ENCODE measurements at regions not wholly inside any gene's neighbourhood (a gene's known extent, or its start where the extent isn't known, plus 50 kb on each side); places are given as distances from the start of the nearest gene placed in this dataset.

GRCh38 chr9:38192731-38193265, 123.8 kb upstream of the SHB start:
- Histone ChIP-seq H3K79me2 (ENCODE audit: low read length) (no peaks in the 10 kb centered on the region), H3K27ac (ENCODE audit: low read length) (no peak overlapping the region), H3K4me1 (ENCODE audit: low read length) (no peaks in the 10 kb centered on the region), H3K9me3 (ENCODE audit: insufficient read depth, low read length) (no peaks in the 10 kb centered on the region), H2AFZ (ENCODE audit: low read depth, low read length) (no peak overlapping the region), H3K4me3 (ENCODE audit: low read length) (no peak overlapping the region), H3K36me3 (replicated peaks; ENCODE audit: low read depth, low read length) (no peaks in the 10 kb centered on the region), H4K20me1 (ENCODE audit: insufficient read depth, low read length) (no peaks in the 10 kb centered on the region), H3K4me2 (ENCODE audit: low read length) (no peak overlapping the region), H3K27me3 (ENCODE audit: low read depth, low read length) (peaks cover 5% of the 10 kb centered on the region), H3K9ac (ENCODE audit: low read length) (no peak overlapping the region)
- no peak for TF ChIP-seq EZH2phosphoT487 (IDR thresholded peaks at IDR 0.05; ENCODE audit: low read depth)
- no peak for TF ChIP-seq CTCF (IDR thresholded peaks at IDR 0.05; ENCODE audit: low read depth, low read length)

GRCh38 chr9:38186404-38187115, 117.5 kb upstream of the SHB start:
- H3K4me2 ChIP-seq (ENCODE audit: low read length), result no peak overlapping the region
- no peaks in the 10 kb centered on the region for H3K79me2 ChIP-seq (ENCODE audit: low read length)
- no peak overlapping the region for H3K4me3 ChIP-seq (ENCODE audit: low read length)
- H3K36me3 ChIP-seq (replicated peaks; ENCODE audit: low read depth, low read length), result no peaks in the 10 kb centered on the region
- H3K9me3 ChIP-seq (ENCODE audit: insufficient read depth, low read length), result no peaks in the 10 kb centered on the region
- H3K27ac ChIP-seq (ENCODE audit: low read length), result no peak overlapping the region
- no peak overlapping the region for H3K9ac ChIP-seq (ENCODE audit: low read length)
- no peaks in the 10 kb centered on the region for H4K20me1 ChIP-seq (ENCODE audit: insufficient read depth, low read length)
- H3K4me1 ChIP-seq (ENCODE audit: low read length), result no peaks in the 10 kb centered on the region
- H2AFZ ChIP-seq (ENCODE audit: low read depth, low read length), result no peak overlapping the region
- H3K27me3 ChIP-seq (ENCODE audit: low read depth, low read length), result peaks cover 16% of the 10 kb centered on the region
- TF ChIP-seq EZH2phosphoT487 (IDR thresholded peaks at IDR 0.05; ENCODE audit: low read depth), result no peak
- no peak for TF ChIP-seq CTCF (IDR thresholded peaks at IDR 0.05; ENCODE audit: low read depth, low read length)

- Histone ChIP-seq H3K79me2 (ENCODE audit: low read length) (no peaks in the 10 kb centered on the region), H4K20me1 (ENCODE audit: insufficient read depth, low read length) (no peaks in the 10 kb centered on the region), H3K4me3 (ENCODE audit: low read length) (no peak overlapping the region), H3K27me3 (ENCODE audit: low read depth, low read length) (peaks cover 16% of the 10 kb centered on the region), H2AFZ (ENCODE audit: low read depth, low read length) (no peak overlapping the region), H3K9me3 (ENCODE audit: insufficient read depth, low read length) (no peaks in the 10 kb centered on the region), H3K4me1 (ENCODE audit: low read length) (no peaks in the 10 kb centered on the region), H3K4me2 (ENCODE audit: low read length) (no peak overlapping the region), H3K36me3 (replicated peaks; ENCODE audit: low read depth, low read length) (no peaks in the 10 kb centered on the region), H3K9ac (ENCODE audit: low read length) (no peak overlapping the region), H3K27ac (ENCODE audit: low read length) (no peak overlapping the region)
- TF ChIP-seq EZH2phosphoT487 (IDR thresholded peaks at IDR 0.05; ENCODE audit: low read depth) (no peak), CTCF (IDR thresholded peaks at IDR 0.05; ENCODE audit: low read depth, low read length) (no peak)
Observed at GRCh38 chr9:38185647-38186403, 116.8 kb upstream of the SHB start.

GRCh38 chr9:38183994-38184568, 115.1 kb upstream of the SHB start:
- Histone ChIP-seq H3K4me2 (ENCODE audit: low read length) (no peak overlapping the region), H3K27ac (ENCODE audit: low read length) (no peak overlapping the region), H4K20me1 (ENCODE audit: insufficient read depth, low read length) (no peaks in the 10 kb centered on the region), H3K36me3 (replicated peaks; ENCODE audit: low read depth, low read length) (no peaks in the 10 kb centered on the region), H3K9ac (ENCODE audit: low read length) (no peak overlapping the region), H3K9me3 (ENCODE audit: insufficient read depth, low read length) (no peaks in the 10 kb centered on the region), H3K79me2 (ENCODE audit: low read length) (no peaks in the 10 kb centered on the region), H3K27me3 (ENCODE audit: low read depth, low read length) (peaks cover 12% of the 10 kb centered on the region; the same call in 1 of the 2 replicates), H3K4me1 (ENCODE audit: low read length) (no peaks in the 10 kb centered on the region), H3K4me3 (ENCODE audit: low read length) (no peak overlapping the region), H2AFZ (ENCODE audit: low read depth, low read length) (no peak overlapping the region)
- no peak for TF ChIP-seq CTCF (IDR thresholded peaks at IDR 0.05; ENCODE audit: low read depth, low read length)
- no peak for TF ChIP-seq EZH2phosphoT487 (IDR thresholded peaks at IDR 0.05; ENCODE audit: low read depth)

Data from OCI-LY3 (cell line).